Skeletal muscle cell (primary cell): ENCODE measurements at regions not wholly inside any gene's neighbourhood (a gene's known extent, or its start where the extent isn't known, plus 50 kb on each side); places are given as distances from the start of the nearest gene placed in this dataset.

Source experiments
- DNase-seq: peaks from one replicate; pipeline ENCODE4 v3.0.0-alpha.2; 2010; ENCODE audit warnings: low read depth
- H3K4me3 ChIP-seq: 2 replicates; pipeline ENCODE4 v1.5.1; 2011; ENCODE audit warnings: low read depth, mild to moderate bottlenecking, control low read depth, low read length, moderate library complexity

DNA sequence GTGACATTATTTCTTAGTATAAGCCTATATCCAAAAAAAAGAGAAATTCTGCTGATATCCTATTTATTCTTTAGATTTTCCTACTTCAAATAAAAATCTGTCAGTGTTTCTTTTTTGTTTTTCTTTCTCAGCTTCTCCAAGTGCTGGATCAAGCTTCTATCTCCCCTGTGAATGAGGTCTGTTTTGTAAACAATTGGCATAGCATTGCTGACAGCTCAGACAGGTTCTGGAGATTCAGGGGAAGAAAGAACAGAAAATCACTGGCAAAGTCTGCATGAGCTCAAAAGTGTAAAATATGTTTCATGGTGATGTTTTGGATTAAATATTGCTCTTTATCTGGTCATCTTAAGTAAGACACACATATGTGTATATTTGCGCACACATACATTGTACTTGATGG is 492.0 kb upstream of the IGFBP7 start:
- DNase-seq: no peak
- no peak overlapping the region for H3K4me3 ChIP-seq

DNA sequence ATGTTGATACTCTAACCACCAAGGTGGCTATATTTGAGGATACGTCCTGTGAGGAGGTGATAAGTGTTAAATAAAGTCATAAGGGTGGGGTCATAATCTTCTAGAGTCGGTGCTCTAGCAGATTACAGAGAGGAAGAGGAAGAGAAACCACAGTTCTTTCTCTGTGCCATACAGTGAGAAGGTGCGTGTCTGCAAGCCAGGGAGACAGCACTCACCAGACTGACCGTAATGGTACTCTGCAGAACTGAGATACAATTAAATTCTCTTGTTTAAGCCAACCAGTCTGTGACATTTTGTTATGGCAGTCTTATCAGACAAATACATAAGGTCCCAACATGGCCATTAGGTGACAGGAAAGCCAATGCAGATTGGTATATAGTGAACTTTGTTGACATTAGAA is 480.9 kb upstream of the IGFBP7 start:
- H3K4me3 ChIP-seq: no peak overlapping the region
- no peak for DNase-seq

- DNase-seq: no peak
- no peak overlapping the region for H3K4me3 ChIP-seq
Measured at GRCh38 chr4:57588557-57588956, 478.4 kb upstream of the IGFBP7 start.

DNA sequence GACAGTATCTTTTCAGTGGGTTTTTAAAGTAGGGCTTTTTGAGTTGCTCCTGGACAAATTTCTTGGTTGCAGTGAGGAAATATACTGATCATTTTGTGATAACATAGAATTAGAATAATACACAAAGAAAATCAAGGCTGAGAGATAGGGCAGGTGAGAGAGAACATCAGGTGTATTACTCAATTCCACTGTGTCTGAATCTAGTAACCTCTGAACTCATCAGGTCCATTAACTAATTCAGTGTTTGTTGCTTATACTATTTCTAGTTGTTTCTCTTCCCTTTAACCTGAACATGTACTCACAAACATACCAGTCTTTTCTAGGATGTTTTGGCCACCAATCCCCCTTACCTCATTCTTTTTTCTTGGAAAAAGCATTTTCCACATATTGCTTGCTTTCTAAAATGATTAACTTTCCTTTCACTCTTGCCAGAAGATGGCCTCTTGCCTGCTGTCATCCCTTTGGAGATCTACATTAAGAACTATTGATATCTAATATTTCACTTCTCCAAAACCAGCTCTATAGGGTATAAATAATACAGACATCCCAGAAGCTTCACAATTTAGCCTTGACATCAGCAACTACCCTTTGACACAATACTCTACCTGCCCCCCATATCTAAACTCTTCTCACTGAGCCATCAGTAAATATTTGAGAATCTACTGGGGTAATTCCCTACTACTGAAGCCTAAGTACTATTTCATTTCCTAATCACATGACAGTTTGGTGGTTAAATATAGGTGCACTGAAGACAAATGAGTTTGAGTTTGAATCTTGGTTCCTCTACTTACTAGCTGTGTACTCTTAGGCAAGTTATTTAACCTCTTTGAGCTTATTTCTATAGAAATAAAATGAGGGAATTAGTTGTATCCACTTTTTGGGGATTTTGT is 470.8 kb upstream of the IGFBP7 start:
- no peak overlapping the region for H3K4me3 ChIP-seq
- DNase-seq: no peak

DNA sequence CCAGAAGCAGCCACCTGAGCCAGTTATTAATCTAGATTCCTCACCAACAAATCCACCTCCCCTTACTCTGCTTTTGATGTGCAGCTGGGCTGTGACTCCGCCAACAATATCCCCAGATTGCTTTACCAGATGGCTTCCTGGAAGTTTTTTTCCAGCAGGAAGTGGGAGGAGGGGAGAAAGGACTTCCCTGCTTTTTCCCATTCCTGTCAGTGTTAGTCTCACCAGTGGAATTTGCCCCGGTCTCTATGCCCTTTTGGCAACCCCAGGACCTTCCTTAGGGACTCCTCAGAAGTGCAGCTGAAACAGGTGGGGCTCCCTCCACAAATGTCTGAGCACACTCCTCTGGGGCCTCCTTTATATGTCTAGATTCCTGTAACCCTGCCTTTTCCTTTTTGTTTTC is 465.2 kb upstream of the IGFBP7 start:
- no peak overlapping the region for H3K4me3 ChIP-seq
- DNase-seq: no peak

DNA sequence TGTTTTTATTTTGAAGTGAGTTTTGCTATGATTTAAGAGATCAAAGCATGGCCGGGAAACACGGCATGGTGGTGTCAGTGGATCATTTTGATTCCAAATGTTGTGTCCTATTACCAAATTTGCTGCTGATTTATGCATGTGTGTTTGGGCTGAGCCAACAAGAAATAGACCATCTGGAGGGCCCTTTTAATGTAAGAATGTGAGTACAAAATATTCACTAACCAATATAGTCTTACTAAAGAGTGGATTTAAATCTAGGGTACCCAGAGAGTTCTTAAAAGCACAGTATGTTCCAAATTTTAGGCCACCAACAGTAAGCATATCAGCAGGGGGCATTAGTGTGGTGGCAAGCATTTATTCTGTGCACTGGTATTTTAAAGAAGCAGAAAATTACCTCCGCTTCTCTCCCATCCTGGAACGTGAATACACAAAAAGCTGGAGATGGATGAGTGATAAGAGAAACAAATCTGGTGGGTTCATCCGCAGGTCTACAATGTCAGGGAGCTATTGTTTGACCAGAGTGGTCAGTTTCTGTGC is 444.4 kb upstream of the IGFBP7 start:
- H3K4me3 ChIP-seq: no peak overlapping the region
- DNase-seq: no peak

DNA sequence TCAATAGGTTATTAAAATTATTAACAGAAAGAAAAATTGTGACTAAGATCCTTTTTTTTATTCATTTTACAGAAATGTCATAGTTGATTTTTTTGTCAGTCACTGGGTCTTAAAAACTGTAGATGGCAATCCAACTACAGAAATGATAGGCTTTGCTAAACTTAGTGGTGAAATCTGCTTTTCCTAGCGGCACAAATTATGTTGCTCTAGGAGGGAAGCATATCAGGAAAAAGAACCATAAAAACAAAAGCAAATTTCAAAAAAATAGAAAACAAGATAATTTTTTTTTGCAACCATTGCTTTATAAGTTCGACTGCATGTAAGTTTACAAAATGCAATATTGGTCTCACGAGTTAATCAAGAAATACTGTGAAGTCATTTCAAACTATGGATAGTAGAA is 443.5 kb upstream of the IGFBP7 start:
- no peak overlapping the region for H3K4me3 ChIP-seq
- no peak for DNase-seq

- no peak overlapping the region for H3K4me3 ChIP-seq
- no peak for DNase-seq
Measured at GRCh38 chr4:57550198-57550597, 440.0 kb upstream of the IGFBP7 start.

DNA sequence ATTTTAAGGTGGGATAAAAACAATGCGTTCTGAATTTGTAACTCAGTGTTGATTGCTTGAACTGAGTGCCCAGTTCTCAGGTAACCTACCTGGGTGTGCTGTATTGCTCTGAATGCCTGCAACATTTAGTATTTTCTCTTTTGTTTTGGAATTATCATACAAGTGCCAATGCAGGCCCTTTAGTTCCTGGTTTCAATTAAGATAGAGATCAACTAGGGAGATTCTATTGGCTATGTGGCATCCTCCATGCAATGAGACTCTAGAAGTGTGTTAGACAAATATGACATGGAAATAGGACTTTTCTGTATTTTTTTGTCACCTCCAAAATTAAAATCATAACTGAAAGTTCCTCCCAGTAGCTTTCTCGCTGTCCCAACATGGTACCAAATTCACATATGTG is 438.7 kb upstream of the IGFBP7 start:
- DNase-seq: no peak
- H3K4me3 ChIP-seq: no peak overlapping the region

DNA sequence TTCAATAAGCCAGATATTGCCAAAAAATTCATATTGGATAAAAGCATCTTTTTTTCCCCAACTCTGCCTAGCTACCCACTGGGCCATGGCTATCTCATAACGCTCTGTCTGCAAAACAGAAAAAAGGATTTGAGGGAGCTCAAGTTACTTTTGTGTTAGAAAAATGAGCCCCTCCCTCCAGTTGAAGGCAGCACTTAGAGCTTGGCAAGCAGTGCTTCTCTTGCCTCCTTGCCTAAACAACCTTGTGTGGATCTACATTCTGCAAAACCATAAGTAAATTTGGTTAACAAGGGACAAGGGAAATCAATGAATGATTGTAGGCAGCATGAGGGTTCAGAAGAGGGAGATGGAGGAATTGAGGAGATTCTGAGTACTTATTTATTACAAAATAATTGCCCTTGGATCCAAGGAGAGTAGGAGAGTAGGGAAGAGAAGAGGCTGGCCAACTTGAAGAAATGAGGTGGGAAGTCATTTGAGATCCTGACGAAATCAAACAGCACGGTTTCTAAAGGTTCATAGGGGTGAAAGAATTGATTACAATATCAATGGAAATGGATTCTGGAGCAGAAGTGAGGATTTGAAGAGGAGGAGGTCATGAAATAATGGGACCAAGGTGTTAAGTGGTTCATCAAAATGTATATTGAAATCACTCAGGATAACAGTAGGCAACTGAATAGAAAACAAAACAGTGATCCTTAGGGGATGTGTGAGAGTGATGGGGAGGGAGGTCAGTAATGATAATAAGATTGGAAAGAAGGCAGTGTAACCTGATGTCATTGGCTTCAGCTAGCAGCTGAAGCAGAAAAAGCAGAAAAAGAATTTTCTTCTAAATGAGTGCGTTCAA is 434.8 kb upstream of the IGFBP7 start:
- DNase-seq: no peak
- H3K4me3 ChIP-seq: no peak overlapping the region

DNA sequence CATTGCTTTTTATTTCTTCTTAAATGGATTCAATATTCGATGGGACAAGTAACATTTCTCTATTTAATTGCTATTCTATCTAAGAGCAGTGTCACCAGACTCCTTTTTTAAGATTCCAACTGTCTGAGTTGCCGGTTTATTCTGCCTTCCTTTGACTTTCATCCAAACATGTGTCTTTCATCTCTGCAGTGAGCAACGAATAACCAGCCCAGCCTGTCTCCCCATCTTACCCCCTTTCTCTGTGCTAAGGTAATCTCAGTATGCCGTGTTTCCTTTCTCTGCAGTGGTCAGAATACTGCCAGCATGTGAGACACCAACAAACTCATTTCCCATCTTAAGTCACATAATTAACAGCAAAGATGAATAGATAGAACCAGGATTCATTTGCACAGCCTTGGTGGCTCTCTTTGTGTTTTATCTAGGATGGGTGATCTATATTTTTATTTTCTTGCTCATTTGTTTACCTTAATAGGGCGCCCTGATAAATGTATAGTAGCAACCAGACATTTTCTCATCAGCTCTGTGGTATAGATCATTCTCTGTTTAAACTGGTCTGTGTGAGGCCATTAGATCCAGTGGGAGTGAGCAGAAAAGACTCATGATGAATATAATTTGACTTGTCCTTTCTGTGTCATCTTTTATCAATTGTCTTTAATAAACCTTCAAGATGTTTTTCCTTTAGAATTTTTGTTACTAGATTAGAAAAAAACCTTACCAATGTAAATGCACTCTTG is 394.8 kb upstream of the IGFBP7 start:
- no peak overlapping the region for H3K4me3 ChIP-seq
- no peak for DNase-seq

GRCh38 chr4:57504139-57504538 is 394.0 kb upstream of the IGFBP7 start:
- H3K4me3 ChIP-seq: no peak overlapping the region
- DNase-seq: no peak

DNA sequence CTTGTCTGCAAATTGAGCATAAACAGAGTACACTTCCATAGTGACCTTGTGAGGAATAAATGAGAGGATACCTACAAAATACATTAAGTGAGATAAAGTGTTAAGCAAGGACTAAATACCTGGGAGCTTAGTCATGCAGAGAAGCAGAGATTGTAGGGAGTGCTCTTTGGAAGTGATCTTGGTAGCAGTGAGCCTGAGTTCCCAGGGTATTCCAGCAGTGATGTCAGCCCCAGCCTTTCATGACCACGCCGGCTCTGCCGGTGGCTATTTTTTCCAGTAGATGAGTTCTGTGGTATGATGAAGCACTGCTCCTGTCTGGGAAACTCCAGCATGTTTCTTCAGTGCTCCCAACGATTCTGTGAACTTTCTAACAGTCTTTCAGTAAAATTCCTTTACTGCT is 391.5 kb upstream of the IGFBP7 start:
- DNase-seq: peak; percentile 45
- H3K4me3 ChIP-seq: no peak overlapping the region

DNA sequence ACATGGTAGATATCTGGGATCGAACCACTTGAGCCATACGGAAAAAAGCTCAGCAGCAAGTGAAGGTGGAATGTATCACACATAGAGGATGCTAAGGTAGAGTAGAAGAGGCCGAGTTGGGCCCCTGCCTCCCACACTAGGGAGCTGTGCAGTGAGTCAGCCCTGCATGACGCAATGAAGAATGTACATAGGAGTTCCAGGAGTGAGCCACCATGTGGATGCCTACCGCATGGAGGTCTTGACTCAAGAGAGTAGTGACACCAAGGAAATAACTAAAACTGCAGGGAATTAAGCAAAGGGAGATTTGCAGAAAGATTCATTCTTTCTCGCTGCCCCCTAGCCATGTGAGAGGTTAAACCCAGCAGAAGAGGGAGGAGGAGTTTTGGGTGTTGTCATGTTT is 389.6 kb upstream of the IGFBP7 start:
- H3K4me3 ChIP-seq: no peak overlapping the region
- no peak for DNase-seq

DNA sequence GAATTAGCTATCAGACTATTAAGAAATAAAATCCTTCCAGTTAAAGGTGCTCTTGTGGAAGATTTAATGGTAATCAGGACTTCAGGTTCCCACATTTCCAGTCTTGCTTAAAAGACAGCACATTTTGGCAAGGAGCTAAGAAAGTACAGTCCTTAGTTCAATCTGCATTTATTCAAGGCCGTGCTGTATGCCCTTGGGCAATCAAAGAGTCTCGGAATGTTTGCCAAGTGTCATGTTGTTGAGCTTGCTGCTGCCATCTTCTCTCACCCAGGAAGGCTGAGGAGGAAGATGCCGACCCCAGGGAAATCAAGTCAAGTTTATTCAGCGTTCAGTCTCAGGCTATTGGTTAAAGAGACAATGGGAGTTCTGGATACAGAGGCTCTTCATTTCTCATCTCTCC is 388.1 kb upstream of the IGFBP7 start:
- DNase-seq: no peak
- no peak overlapping the region for H3K4me3 ChIP-seq

DNA sequence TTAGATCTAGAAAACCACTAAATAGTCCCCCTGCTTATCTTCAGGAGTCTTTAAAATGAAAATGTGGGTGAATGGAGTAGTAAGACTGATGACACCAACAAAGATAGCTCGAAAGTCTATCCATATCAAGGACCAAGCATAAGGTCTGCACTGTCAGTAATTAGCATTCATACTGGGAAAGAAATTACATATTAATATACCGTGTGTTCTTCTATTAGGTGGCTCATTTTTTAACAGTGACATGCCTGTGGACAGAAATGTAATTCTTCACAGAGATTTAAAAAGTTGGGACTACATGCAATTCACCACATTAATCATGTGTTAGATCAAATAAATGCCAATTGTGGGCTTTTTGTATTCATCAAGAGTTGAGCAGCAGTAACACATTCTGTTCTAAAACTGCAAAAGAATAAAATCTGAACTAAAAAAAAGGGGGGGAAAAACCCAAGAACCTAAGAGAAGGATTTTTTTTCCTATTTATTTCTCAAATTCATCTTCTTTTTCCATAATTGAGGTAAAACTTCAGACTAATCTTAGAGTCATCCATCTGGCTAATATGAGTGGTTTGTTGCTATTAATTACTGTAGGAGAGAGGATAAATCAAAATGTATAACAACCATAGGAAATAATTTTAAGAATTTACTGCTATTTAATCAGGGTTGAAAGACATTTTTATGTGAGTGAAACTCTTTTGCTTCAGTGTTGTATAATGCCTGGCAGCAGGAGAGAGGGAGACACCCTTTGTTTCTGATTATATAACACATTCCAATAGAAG is 386.7 kb upstream of the IGFBP7 start:
- no peak for DNase-seq
- no peak overlapping the region for H3K4me3 ChIP-seq

DNA sequence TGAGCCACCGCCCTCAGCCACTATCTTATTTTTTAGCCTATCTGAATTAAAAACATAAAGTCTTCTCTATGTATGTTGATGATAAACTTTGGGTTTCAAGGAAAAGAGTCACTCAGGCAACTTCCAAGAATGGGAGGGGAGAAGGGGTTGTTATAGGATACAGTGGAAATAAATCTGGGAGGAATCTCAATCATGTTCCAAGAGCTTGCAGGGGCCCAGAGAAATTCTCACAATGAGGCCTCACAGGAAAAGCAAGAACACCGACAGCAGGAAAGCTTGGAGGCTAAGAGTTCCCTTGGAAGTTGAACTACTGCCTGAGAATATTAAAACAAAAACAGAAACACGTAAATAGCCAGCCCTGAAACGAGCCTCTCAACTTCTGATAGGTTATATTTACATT is 384.6 kb upstream of the IGFBP7 start:
- H3K4me3 ChIP-seq: no peak overlapping the region

GRCh38 chr4:57492251-57492878 is 382.2 kb upstream of the IGFBP7 start:
- DNase-seq: no peak
- H3K4me3 ChIP-seq: no peak overlapping the region

More for the DNA sequence above, 384.6 kb upstream of the IGFBP7 start:
- DNase-seq: no peak

DNA sequence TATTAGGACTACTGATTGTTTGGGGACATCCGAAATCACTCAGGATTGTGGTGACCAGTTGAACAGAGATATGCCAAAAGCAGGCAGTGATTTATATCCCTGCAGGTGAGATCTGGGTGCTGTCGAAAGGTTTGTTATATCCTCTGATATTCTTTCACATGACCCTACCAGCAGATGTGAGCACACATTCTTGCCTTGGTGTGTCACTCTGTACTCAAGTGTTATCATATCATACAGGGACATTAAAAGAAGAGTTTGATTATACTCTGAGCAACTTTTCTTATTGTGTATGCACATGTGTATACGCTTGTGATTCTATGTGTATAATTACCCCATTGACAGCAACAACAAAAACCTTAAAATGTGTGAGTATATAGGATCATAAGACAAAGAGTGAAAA is 381.2 kb upstream of the IGFBP7 start:
- DNase-seq: no peak
- H3K4me3 ChIP-seq: no peak overlapping the region
